Daoy (cell line): ENCODE measurements at regions not wholly inside any gene's neighbourhood (a gene's known extent, or its start where the extent isn't known, plus 50 kb on each side); places are given as distances from the start of the nearest gene placed in this dataset.
"Not testable (repeated sequence)": the region's sequence is repeated elsewhere in the genome, so short reads cannot be mapped to it uniquely, and the experiment has no call there.

Experiments
- DNase-seq: peaks from one replicate; pipeline ENCODE4 v3.0.0-alpha.2; 2015; ENCODE audit warnings: low read depth

GRCh38 chr14:59058776-59059175 is 129.7 kb upstream of the DAAM1 start:
- DNase-seq: not testable (repeated sequence)

- no peak for DNase-seq
Measured at GRCh38 chr14:59060841-59061240, 127.6 kb upstream of the DAAM1 start.

- DNase-seq: no peak
Measured at GRCh38 chr14:59061292-59061691, 127.2 kb upstream of the DAAM1 start.

- DNase-seq: no peak
Measured at GRCh38 chr14:59063259-59063658, 125.2 kb upstream of the DAAM1 start.

GRCh38 chr14:59067127-59067894 is 121.2 kb upstream of the DAAM1 start:
- no peak for DNase-seq

- DNase-seq: no peak
Measured at GRCh38 chr14:59069163-59069854, 119.2 kb upstream of the DAAM1 start.

- DNase-seq: no peak
Measured at GRCh38 chr14:59075506-59075905, 113.0 kb upstream of the DAAM1 start.

GRCh38 chr14:59081720-59082119 is 106.7 kb upstream of the DAAM1 start:
- DNase-seq: no peak

GRCh38 chr14:59085207-59085739 is 103.2 kb upstream of the DAAM1 start:
- DNase-seq: no peak

GRCh38 chr14:59086241-59086882 is 102.1 kb upstream of the DAAM1 start:
- peak; percentile 11 for DNase-seq

- DNase-seq: no peak
Measured at GRCh38 chr14:59087240-59087639, 101.2 kb upstream of the DAAM1 start.

- no peak for DNase-seq
Measured at GRCh38 chr14:59087711-59088110, 100.8 kb upstream of the DAAM1 start.

GRCh38 chr14:59090572-59090971 is 97.9 kb upstream of the DAAM1 start:
- DNase-seq: no peak

GRCh38 chr14:59091404-59091803 is 97.1 kb upstream of the DAAM1 start:
- DNase-seq: no peak

GRCh38 chr14:59091976-59092375 is 96.5 kb upstream of the DAAM1 start:
- DNase-seq: no peak

GRCh38 chr14:59093902-59094301 is 94.6 kb upstream of the DAAM1 start:
- DNase-seq: no peak

GRCh38 chr14:59096303-59096702 is 92.2 kb upstream of the DAAM1 start:
- DNase-seq: no peak

- no peak for DNase-seq
Measured at GRCh38 chr14:59097681-59098080, 90.8 kb upstream of the DAAM1 start.

GRCh38 chr14:59098377-59098776 is 90.1 kb upstream of the DAAM1 start:
- DNase-seq: peak; percentile 74

- DNase-seq: no peak
Measured at GRCh38 chr14:59100205-59100604, 88.3 kb upstream of the DAAM1 start.

- no peak for DNase-seq
Measured at GRCh38 chr14:59101476-59101875, 87.0 kb upstream of the DAAM1 start.

- DNase-seq: no peak
Measured at GRCh38 chr14:59103396-59103795, 85.1 kb upstream of the DAAM1 start.

- no peak for DNase-seq
Measured at GRCh38 chr14:59107819-59108218, 80.6 kb upstream of the DAAM1 start.
